Liver (tissue), 3 donors: ENCODE measurements at regions not wholly inside any gene's neighbourhood (a gene's known extent, or its start where the extent isn't known, plus 50 kb on each side); places are given as distances from the start of the nearest gene placed in this dataset.

ENCODE experiments used
- CTCF ChIP-seq: fragments of 150-350 bp; IDR thresholded peaks from 2 replicates; pipeline ENCODE4 v1.5.1; 2017; ENCODE audit warnings: improper control_type of control experiment, low read depth, low read length; ENCODE audit not compliant: missing input control
- JUND ChIP-seq, 2 donors: IDR thresholded peaks; 2 replicates each; pipeline ENCODE4 v1.6.1; 2016; ENCODE audit warnings: antibody characterized with exemption in 2 of 2
- MAX ChIP-seq: IDR thresholded peaks from 2 replicates; pipeline ENCODE4 v1.6.1; 2016; ENCODE audit warnings: antibody characterized with exemption
- NR2F2 ChIP-seq: IDR thresholded peaks from 2 replicates; pipeline ENCODE4 v1.6.1; 2016; ENCODE audit warnings: antibody characterized with exemption
- RAD21 ChIP-seq, 2 donors: IDR thresholded peaks; 2 replicates each; pipeline ENCODE4 v1.6.1; 2016; ENCODE audit warnings: antibody characterized with exemption in 2 of 2, mild to moderate bottlenecking in 2 of 2
- RXRA ChIP-seq, 2 donors: IDR thresholded peaks; 2 replicates each; pipeline ENCODE4 v1.6.1; 2017 to 2018; ENCODE audit warnings: antibody characterized with exemption in 2 of 2, mild to moderate bottlenecking in 1 of 2
- SP1 ChIP-seq: IDR thresholded peaks from 2 replicates; pipeline ENCODE4 v1.6.1; 2018; ENCODE audit warnings: antibody characterized with exemption, mild to moderate bottlenecking
- TAF1 ChIP-seq: conservative IDR thresholded peaks from 2 replicates; pipeline ENCODE4 v1.6.1; 2016; ENCODE audit warnings: antibody characterized with exemption, mild to moderate bottlenecking
- ZBTB33 ChIP-seq: IDR thresholded peaks from 2 replicates; pipeline ENCODE4 v1.6.1; 2016; ENCODE audit warnings: antibody characterized with exemption
- donor health status: healthy.
- donor health status: healthy.

GRCh38 chr12:64931321-64931720 lies 106.9 kb downstream of the TBC1D30 start:
- no peak for TF ChIP-seq CTCF
- no peak for TF ChIP-seq MAX
- TF ChIP-seq TAF1 = no peak
- no peak for TF ChIP-seq ZBTB33
- no peak for TF ChIP-seq SP1
- no peak for TF ChIP-seq RXRA (IDR thresholded peaks at IDR 0.05)
- no peak for TF ChIP-seq JUND (IDR thresholded peaks at IDR 0.05)
- TF ChIP-seq NR2F2 = no peak
- no peak for TF ChIP-seq RAD21 (IDR thresholded peaks at IDR 0.05)
